Upper lobe of left lung (tissue), 4 donors: ENCODE measurements at regions not wholly inside any gene's neighbourhood (a gene's known extent, or its start where the extent isn't known, plus 50 kb on each side); places are given as distances from the start of the nearest gene placed in this dataset.

Experiments
- CTCF ChIP-seq, 6 experiments: fragments of 450-650 bp in 4 of 6; fragments of 200-600 bp in 2 of 6; sonication (generic) in 2 of 6; IDR thresholded peaks; one replicate each; pipeline ENCODE4 v1.5.1; 2016 to 2019; ENCODE audit warnings: antibody characterized with exemption in 6 of 6
- POLR2A ChIP-seq, 4 donors: fragments of 450-650 bp; IDR thresholded peaks; one replicate each; pipeline ENCODE4 v1.5.1; 2016 to 2017; ENCODE audit warnings: antibody characterized with exemption in 4 of 4, mild to moderate bottlenecking in 2 of 4
- POLR2AphosphoS5 ChIP-seq, 2 donors: sonication (generic); formaldehyde crosslinking; IDR thresholded peaks; one replicate each; pipeline ENCODE4 v1.5.1; 2017; ENCODE audit warnings: antibody characterized with exemption in 2 of 2

- TF ChIP-seq POLR2A (IDR thresholded peaks at IDR 0.05) (no peak), CTCF (IDR thresholded peaks at IDR 0.05) (no peak), POLR2AphosphoS5 (IDR thresholded peaks at IDR 0.05) (no peak)
Measured at GRCh38 chr6:71091167-71091566, 134.3 kb upstream of the B3GAT2 start.
